ENCODE measurements at regions not wholly inside any gene's neighbourhood (a gene's known extent, or its start where the extent isn't known, plus 50 kb on each side); places are given as distances from the start of the nearest gene placed in this dataset.
"Not testable (repeated sequence)": the region's sequence is repeated elsewhere in the genome, so short reads cannot be mapped to it uniquely, and the experiment has no call there.

DNA sequence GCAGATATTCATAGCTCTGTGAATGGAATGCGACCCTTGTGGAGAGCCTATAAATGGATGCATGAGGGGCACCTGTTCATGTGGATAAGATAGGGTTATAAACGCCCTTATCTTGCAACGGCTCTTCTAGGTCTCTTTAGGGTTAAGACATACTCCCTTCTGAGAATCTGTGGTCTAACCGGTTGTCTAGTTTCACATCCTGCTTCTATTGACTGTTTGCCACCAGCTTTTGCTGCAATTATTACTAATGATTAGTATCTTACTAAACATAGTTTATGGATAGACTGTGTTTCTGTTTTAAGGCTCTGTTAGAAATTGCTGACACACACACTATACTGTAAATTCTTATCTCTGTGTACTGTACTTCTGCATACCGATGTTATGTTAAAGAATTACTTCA lies 198.9 kb upstream of the CYLC2 start:
- Mint-ChIP-seq H3K27ac (no peak overlapping the region), H3K36me3 (no peaks in the 10 kb centered on the region), H3K4me3 (no peak overlapping the region), H3K9me3 (peaks cover 2% of the 10 kb centered on the region), H3K27me3 (no peaks in the 10 kb centered on the region), H3K4me1 (no peaks in the 10 kb centered on the region)
- CTCF ChIA-PET: no interaction called here
- DNase-seq: no peak

DNA sequence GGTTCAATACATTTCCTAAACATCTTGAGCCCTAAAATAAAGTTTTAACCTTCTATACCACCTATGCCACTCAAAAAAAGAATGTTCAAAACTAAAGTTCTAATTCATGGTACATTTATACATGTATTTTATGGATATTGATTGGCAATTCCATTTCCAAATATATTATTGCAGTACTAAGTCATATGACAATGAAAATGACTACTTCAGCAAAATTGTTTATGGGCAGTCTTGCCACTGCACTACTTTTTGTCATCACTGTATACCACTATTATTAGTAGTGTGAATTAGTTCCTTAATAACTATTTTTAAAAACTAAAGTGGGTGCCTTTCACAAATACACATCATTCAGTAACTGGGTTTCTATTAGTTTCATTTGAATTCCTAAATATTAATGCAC lies 199.6 kb upstream of the CYLC2 start:
- no peak overlapping the region for H3K4me3 Mint-ChIP-seq
- H3K36me3 Mint-ChIP-seq: no peaks in the 10 kb centered on the region
- H3K4me1 Mint-ChIP-seq: no peaks in the 10 kb centered on the region
- CTCF ChIA-PET: no interaction called here
- no peaks in the 10 kb centered on the region for H3K27me3 Mint-ChIP-seq
- peaks cover 2% of the 10 kb centered on the region for H3K9me3 Mint-ChIP-seq
- H3K27ac Mint-ChIP-seq: no peak overlapping the region
- no peak for DNase-seq

DNA sequence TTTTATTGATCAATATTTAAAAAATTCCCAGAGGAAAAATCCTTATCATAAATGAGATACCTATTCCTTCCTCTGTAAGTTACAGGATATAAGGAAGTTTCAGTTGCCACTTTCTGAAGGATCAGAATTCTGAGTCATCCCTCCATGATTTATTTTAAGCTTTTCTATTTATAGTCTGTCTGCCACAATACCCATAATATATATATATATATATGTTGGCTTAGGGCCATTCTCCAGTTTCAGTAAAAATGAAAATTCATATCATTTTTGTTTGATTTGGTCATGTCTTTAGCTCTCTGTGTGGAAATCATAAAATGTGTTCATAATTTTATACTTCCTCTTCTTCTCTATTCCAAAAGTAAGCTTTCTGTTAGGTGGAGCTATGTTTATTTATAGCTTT lies 215.8 kb upstream of the CYLC2 start:
- Mint-ChIP-seq H3K36me3 (no peaks in the 10 kb centered on the region), H3K4me1 (no peaks in the 10 kb centered on the region), H3K9me3 (peaks cover 1% of the 10 kb centered on the region), H3K4me3 (no peak overlapping the region), H3K27me3 (no peaks in the 10 kb centered on the region), H3K27ac (no peak overlapping the region)
- CTCF ChIA-PET: no interaction called here
- DNase-seq: no peak

DNA sequence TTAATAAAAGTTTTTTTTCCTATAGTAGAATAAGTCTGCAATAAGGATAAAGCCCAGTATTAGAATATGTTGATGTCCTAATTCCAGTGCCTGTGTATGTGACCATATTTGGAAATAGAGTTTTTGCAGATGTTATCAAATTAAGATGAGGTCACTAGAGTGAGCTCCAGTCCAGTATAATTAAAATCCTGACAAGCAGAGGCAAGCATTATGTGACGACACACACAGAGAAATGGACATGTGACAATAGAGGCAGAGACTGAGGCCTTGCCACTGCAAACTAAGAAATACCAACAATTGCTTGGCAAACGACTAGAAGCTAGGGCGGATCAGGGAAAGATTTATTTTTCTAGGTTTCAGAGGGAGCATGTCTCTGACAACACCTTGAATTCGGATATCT lies 216.4 kb upstream of the CYLC2 start:
- Mint-ChIP-seq H3K4me3 (no peak overlapping the region), H3K4me1 (no peaks in the 10 kb centered on the region), H3K27me3 (no peaks in the 10 kb centered on the region), H3K27ac (no peak overlapping the region), H3K9me3 (peaks cover 1% of the 10 kb centered on the region), H3K36me3 (no peaks in the 10 kb centered on the region)
- CTCF ChIA-PET: no interaction called here
- DNase-seq: no peak

DNA sequence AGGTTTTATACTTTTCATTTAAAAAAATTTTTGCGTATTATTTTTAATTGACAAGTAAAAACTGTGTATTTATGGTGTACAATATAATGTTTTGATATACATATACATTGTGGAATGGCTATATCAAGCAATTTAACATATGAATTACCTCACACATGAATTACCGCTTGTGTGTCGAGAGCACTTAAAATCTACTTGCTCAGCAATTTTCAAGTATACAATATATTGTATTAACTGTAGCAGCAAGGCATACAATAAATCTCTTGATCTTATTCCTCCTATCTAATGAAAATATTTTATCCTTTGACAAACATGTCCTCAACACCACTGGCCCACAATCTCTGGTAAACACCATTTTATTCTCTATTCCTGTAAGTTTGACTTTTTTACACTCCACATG lies 224.4 kb upstream of the CYLC2 start:
- no peak for DNase-seq
- no peaks in the 10 kb centered on the region for H3K4me1 Mint-ChIP-seq
- CTCF ChIA-PET: no interaction called here
- H3K27ac Mint-ChIP-seq: no peak overlapping the region
- H3K27me3 Mint-ChIP-seq: no peaks in the 10 kb centered on the region
- H3K4me3 Mint-ChIP-seq: no peak overlapping the region
- no peaks in the 10 kb centered on the region for H3K36me3 Mint-ChIP-seq
- no peaks in the 10 kb centered on the region for H3K9me3 Mint-ChIP-seq

DNA sequence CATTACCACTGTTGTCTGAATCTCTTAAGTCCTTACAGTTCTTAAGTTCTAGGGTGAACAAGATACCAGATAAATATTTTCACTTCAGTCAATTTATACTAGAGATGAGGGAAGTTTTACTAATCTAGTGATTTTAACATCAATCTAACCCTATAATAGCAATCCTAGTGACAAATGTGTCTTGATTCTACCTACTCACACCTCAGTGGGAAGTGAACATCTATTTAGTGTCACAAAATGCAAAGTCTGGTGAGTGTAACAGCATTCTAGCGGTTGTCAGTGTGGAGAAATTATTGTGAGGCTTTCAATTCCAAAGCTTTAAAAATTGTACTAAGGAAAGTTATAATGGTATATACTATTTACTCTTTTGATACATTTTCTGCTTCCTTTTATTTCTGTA lies 225.8 kb upstream of the CYLC2 start:
- DNase-seq: no peak
- CTCF ChIA-PET: no interaction called here
- Mint-ChIP-seq H3K9me3 (peaks cover 2% of the 10 kb centered on the region), H3K27ac (no peak overlapping the region), H3K36me3 (no peaks in the 10 kb centered on the region), H3K4me3 (no peak overlapping the region), H3K27me3 (no peaks in the 10 kb centered on the region), H3K4me1 (no peaks in the 10 kb centered on the region)

DNA sequence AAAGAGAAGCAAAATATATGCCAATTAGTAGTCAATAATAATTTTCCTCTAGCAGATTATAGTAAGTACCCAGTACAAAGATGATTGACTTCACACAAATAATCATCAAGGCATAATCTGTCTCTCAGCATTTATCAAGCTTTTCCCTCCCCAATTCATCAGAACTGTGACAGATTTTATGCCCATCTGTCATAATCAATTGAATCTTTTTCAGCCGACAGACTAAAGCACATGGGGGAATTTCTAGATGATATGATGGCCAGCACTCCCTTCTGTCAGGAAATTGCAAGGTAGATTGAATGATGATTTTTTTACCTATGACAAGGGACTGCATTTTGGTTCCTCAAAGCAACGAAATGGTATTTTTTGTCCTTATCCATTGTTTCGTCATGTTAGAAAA lies 227.1 kb upstream of the CYLC2 start:
- H3K36me3 Mint-ChIP-seq: no peaks in the 10 kb centered on the region
- peaks cover 7% of the 10 kb centered on the region for H3K9me3 Mint-ChIP-seq
- H3K27ac Mint-ChIP-seq: no peak overlapping the region
- no peaks in the 10 kb centered on the region for H3K27me3 Mint-ChIP-seq
- CTCF ChIA-PET: no interaction called here
- no peak for DNase-seq
- H3K4me1 Mint-ChIP-seq: no peaks in the 10 kb centered on the region
- H3K4me3 Mint-ChIP-seq: no peak overlapping the region

DNA sequence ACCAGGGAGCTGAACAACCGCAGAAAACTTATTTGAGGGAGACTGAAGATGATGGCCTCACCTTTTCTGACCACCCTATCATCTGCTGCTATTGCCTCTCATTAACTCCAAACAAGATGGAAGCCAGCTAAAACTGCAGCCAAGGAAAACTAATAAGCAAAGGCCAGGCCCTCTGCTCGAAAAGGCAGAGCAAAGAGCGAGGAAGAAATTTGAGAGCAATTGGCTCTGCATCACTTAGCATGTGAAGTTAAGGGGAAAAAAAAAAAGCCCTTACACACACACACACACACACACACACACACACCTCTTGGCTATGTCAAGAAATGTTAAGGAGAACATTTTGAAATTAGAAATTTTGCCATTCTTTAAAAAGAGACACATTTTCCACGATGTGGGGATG lies 228.1 kb upstream of the CYLC2 start:
- no peak overlapping the region for H3K27ac Mint-ChIP-seq
- no peaks in the 10 kb centered on the region for H3K27me3 Mint-ChIP-seq

DNA sequence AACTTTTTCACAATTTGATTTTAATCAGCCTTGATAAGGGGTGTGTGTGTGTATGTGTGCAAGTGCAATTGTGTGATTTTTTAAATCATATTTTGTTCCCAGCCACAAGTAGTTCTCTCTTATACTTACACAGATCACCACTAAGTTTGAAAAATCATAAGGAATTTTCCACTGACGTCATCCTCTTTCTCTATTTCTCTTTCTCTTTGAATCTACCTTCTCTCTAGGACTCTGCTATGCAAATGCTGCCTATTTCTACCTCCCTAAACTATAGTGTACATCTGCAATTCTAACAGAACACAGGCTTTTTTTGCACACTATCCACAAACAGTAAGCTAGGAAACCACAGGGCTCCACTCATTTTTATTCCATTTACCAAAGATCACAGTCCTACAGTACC lies 254.6 kb upstream of the CYLC2 start:
- Mint-ChIP-seq H3K27me3 (no peaks in the 10 kb centered on the region), H3K36me3 (no peaks in the 10 kb centered on the region), H3K4me1 (no peaks in the 10 kb centered on the region), H3K9me3 (peaks cover 5% of the 10 kb centered on the region), H3K27ac (no peak overlapping the region), H3K4me3 (no peak overlapping the region)
- no peak for DNase-seq
- CTCF ChIA-PET: no interaction called here

More for the DNA sequence above, 228.1 kb upstream of the CYLC2 start:
- Mint-ChIP-seq H3K4me3 (no peak overlapping the region), H3K9me3 (peaks cover 7% of the 10 kb centered on the region), H3K4me1 (no peaks in the 10 kb centered on the region), H3K36me3 (no peaks in the 10 kb centered on the region)
- CTCF ChIA-PET: no interaction called here
- no peak for DNase-seq

DNA sequence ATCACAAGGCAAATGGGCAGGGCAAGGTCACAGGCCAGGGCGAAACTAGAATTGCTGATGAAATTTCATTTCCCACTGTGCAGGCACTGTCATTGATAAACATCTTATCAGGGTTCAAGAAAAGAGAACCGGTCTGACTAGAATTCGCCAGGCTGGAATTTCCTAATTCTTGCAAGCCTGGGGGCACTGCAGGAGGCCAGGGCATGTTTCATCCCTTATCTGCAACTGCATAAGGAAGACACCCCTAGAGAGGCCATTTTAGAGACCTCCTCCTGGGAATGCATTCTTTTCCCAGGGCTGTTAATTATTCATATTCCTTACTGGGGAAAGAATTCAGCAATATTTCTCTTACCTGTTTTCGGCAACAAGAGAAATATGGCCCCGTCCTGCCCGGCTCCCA lies 266.2 kb upstream of the CYLC2 start:
- DNase-seq: no peak
- no peaks in the 10 kb centered on the region for H3K36me3 Mint-ChIP-seq
- no peaks in the 10 kb centered on the region for H3K27me3 Mint-ChIP-seq
- CTCF ChIA-PET: no interaction called here
- H3K27ac Mint-ChIP-seq: no peak overlapping the region
- H3K4me3 Mint-ChIP-seq: no peak overlapping the region
- peaks cover 12% of the 10 kb centered on the region for H3K9me3 Mint-ChIP-seq
- no peaks in the 10 kb centered on the region for H3K4me1 Mint-ChIP-seq

DNA sequence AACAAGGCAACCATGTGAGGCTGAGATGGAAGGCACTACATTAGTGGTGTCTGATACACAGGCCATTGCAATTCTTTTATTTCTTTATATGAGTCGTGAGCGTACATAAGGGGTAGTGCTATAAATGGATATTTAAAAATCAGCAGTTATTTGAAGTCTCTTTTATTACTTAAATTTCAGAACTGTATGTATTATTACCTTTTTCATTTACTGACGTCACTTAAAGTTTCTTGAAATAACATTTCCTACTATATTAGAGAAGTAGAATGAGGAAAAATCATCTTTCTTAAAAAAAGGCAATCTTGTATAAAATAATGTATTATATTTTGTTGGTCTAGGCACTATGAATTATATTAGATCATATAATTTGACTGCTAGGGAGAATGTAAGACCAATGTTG lies 280.9 kb upstream of the CYLC2 start:
- Mint-ChIP-seq H3K27me3 (no peaks in the 10 kb centered on the region), H3K27ac (no peak overlapping the region), H3K36me3 (no peaks in the 10 kb centered on the region), H3K9me3 (peaks cover 13% of the 10 kb centered on the region), H3K4me3 (no peak overlapping the region), H3K4me1 (no peaks in the 10 kb centered on the region)
- DNase-seq: no peak
- CTCF ChIA-PET: no interaction called here

DNA sequence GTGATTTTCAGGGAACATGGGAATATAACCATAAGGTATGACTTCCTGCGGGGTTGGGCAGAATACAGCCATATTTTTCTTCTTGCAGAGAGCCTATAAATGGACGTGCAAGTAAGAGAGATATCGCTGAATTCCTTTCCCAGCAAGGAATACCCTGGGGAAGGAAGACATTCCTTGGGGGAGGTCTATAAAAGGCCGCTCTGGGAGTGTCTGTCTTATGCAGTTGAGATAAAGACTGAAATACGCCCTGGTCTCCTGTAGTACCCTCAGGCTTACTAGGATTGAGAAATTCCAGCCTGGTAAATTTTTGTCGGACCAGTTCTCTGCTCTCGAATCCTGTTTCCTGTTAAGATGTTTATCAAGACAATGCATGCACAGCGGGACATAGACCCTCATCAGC lies 282.2 kb upstream of the CYLC2 start:
- CTCF ChIA-PET, H3K36me3 Mint-ChIP-seq, DNase-seq, H3K27ac Mint-ChIP-seq, H3K27me3 Mint-ChIP-seq, H3K4me3 Mint-ChIP-seq, H3K4me1 Mint-ChIP-seq: not testable (repeated sequence)
- peaks cover 12% of the 10 kb centered on the region for H3K9me3 Mint-ChIP-seq

DNA sequence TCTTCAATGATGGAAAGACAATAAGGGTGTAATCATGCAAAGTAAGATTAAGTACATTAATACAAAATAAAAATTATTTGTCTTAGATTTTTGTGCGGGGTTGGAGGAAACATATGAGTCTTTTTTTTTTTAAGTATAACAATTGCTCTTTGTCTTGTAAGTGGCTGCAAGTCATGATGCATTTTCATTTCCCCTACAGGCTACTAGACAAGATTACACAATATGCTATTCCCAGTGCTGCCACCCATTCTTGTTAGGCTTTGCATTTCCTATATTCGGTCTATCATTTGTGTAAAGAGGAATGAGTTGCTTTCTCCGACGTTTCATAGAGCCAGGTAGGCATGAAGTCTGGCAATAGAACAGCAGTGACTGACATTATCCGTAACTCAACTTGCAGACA lies 294.2 kb upstream of the CYLC2 start:
- Mint-ChIP-seq H3K4me3 (no peak overlapping the region), H3K27ac (no peak overlapping the region), H3K36me3 (no peaks in the 10 kb centered on the region), H3K9me3 (peaks cover 6% of the 10 kb centered on the region), H3K27me3 (no peaks in the 10 kb centered on the region), H3K4me1 (no peaks in the 10 kb centered on the region)
- CTCF ChIA-PET: no interaction called here
- DNase-seq: no peak

DNA sequence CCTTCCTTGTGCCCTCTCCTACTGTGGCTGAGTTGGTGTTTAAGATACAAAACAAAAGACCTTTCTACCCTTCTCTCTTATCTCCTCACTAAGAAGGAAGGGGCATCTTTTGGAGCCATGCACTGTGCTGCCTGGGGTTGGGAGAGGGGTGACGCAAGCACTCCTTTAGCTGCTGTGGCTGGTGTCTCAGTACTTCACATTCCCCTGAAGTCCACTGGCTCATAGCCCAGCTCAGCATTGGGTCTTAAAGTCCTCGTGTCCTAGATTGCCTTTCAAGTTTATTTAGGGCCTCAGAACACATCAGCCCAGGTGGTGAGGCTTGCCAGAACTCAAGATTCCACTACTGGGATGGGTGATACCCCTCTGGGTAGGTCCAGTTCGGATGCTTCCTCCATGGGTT lies 325.9 kb upstream of the CYLC2 start:
- no peaks in the 10 kb centered on the region for H3K36me3 Mint-ChIP-seq
- H3K4me1 Mint-ChIP-seq: no peaks in the 10 kb centered on the region
- CTCF ChIA-PET: no interaction called here
- no peak overlapping the region for H3K4me3 Mint-ChIP-seq
- no peak for DNase-seq
- no peaks in the 10 kb centered on the region for H3K27me3 Mint-ChIP-seq
- peaks cover 3% of the 10 kb centered on the region for H3K9me3 Mint-ChIP-seq
- no peak overlapping the region for H3K27ac Mint-ChIP-seq

DNA sequence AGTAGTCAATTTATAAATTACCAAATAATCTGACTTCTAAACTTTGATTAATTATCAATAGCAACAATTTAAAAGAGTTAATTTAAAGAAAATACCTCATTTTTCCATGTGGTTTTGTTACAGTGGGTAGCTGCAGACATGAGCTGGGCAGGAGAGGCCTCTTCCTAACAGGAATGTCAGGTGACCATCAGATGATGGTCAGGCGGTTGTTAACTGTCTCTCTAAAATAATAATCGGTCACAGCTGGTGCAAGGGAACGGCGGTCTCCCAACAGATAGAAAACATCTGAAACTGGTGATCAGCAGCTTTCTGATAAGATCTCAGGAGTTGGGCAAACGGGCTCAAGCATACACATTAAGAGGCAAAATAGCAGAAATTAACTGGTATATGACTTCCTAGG lies 342.7 kb upstream of the CYLC2 start:
- Mint-ChIP-seq H3K4me1 (no peaks in the 10 kb centered on the region), H3K9me3 (peaks cover 2% of the 10 kb centered on the region)

DNA sequence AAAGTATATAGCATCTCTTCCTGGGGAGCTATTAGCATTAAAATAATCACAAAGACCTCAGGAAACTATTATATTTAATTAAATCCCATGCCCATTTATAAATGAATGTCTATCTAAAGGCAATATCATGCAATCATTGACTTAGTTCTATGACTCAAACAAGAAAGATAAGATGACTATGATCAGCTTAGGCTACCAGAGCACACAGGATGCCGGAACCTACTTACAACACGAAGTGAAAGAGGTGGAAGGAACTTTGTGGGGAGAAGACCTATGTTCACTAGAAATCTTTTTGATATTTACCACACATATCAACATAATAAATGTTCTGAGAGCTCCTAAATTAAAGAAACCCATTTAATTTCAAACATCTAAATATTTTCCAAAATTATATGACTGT lies 344.2 kb upstream of the CYLC2 start:
- H3K27me3 Mint-ChIP-seq: no peaks in the 10 kb centered on the region
- peaks cover 2% of the 10 kb centered on the region for H3K9me3 Mint-ChIP-seq
- no peaks in the 10 kb centered on the region for H3K36me3 Mint-ChIP-seq
- DNase-seq: no peak
- no peak overlapping the region for H3K27ac Mint-ChIP-seq
- no peak overlapping the region for H3K4me3 Mint-ChIP-seq
- CTCF ChIA-PET: no interaction called here
- no peaks in the 10 kb centered on the region for H3K4me1 Mint-ChIP-seq

More for the DNA sequence above, 342.7 kb upstream of the CYLC2 start:
- H3K36me3 Mint-ChIP-seq: no peaks in the 10 kb centered on the region
- H3K4me3 Mint-ChIP-seq: no peak overlapping the region
- DNase-seq: no peak
- no peak overlapping the region for H3K27ac Mint-ChIP-seq
- CTCF ChIA-PET: no interaction called here
- no peaks in the 10 kb centered on the region for H3K27me3 Mint-ChIP-seq
